Smooth muscle cell (in vitro differentiated cells): ENCODE measurements at regions not wholly inside any gene's neighbourhood (a gene's known extent, or its start where the extent isn't known, plus 50 kb on each side); places are given as distances from the start of the nearest gene placed in this dataset.

ENCODE experiments used
- DNase-seq: peaks from one replicate; lab custom pipeline; 2025; ENCODE audit not compliant: unreplicated experiment; lab: John Stamatoyannopoulos, UW
- H2AFZ ChIP-seq: fragments of 200-600 bp; sonication (generic); 2 replicates; pipeline ENCODE4 v1.6.0; 2016; ENCODE audit warnings: antibody characterized with exemption, low read depth, mild to moderate bottlenecking
- H3F3A ChIP-seq: fragments of 200-600 bp; sonication (generic); 2 replicates; pipeline ENCODE4 v1.6.0; 2017; ENCODE audit warnings: antibody characterized with exemption, low read depth
- H3K27ac ChIP-seq: fragments of 200-600 bp; sonication (generic); 2 replicates; pipeline ENCODE4 v1.5.1; 2016; ENCODE audit warnings: low read depth, mild to moderate bottlenecking
- H3K27me3 ChIP-seq: fragments of 200-600 bp; sonication (generic); 2 replicates; pipeline ENCODE4 v1.6.1; 2016; ENCODE audit warnings: low read depth, mild to moderate bottlenecking
- H3K36me3 ChIP-seq: fragments of 200-600 bp; sonication (generic); 2 replicates; pipeline ENCODE4 v1.5.1; 2016; ENCODE audit warnings: low read depth
- H3K4me1 ChIP-seq: fragments of 200-600 bp; sonication (generic); 2 replicates; pipeline ENCODE4 v1.5.1; 2016; ENCODE audit warnings: low read depth
- H3K4me2 ChIP-seq: fragments of 200-600 bp; sonication (generic); 2 replicates; pipeline ENCODE4 v1.6.0; 2016; ENCODE audit warnings: mild to moderate bottlenecking
- H3K4me3 ChIP-seq: fragments of 200-600 bp; sonication (generic); 2 replicates; pipeline ENCODE4 v1.5.1; 2016; ENCODE audit warnings: mild to moderate bottlenecking
- H3K79me2 ChIP-seq: fragments of 200-600 bp; sonication (generic); 2 replicates; pipeline ENCODE4 v1.6.0; 2016; ENCODE audit warnings: low read depth, mild to moderate bottlenecking
- H3K9ac ChIP-seq: fragments of 200-600 bp; sonication (generic); 2 replicates; pipeline ENCODE4 v1.6.0; 2016; ENCODE audit warnings: low read depth
- H3K9me3 ChIP-seq: fragments of 200-600 bp; sonication (generic); replicated peaks from 2 replicates; pipeline ENCODE4 v1.5.1; 2016; ENCODE audit warnings: low read depth
- H4K20me1 ChIP-seq: fragments of 200-600 bp; sonication (generic); 2 replicates; pipeline ENCODE4 v1.6.0; 2016; ENCODE audit warnings: low read depth
- CTCF ChIP-seq: fragments of 200-600 bp; sonication (generic); IDR thresholded peaks from 2 replicates; pipeline ENCODE4 v1.5.1; 2017; ENCODE audit warnings: borderline replicate concordance, mild to moderate bottlenecking, antibody characterized with exemption; ENCODE audit not compliant: insufficient read depth, poor library complexity, severe bottlenecking
- WGBS: methylation state at CpG from one replicate; pipeline ENCODE4 v1.1.7; 2016; ENCODE audit warnings: low lambda C conversion rate; 5-methylcytosine and 5-hydroxymethylcytosine counted together

- DNase-seq: no peak
- 97% methylated on average over 1 of the region's 1 CpG for WGBS
These were observed 70.7 kb upstream of the SSTR1 start for GRCh38 chr14:38137005-38137404.

GRCh38 chr14:38138473-38139138, 69.1 kb upstream of the SSTR1 start:
- no peak for TF ChIP-seq CTCF
- Histone ChIP-seq H3K27ac (peak overlapping the region; percentile 63), H3K9me3 (no peaks in the 10 kb centered on the region), H3F3A (no peaks in the 10 kb centered on the region), H2AFZ (peak overlapping the region; percentile 94), H3K79me2 (no peaks in the 10 kb centered on the region), H3K9ac (peak overlapping the region; percentile 40), H4K20me1 (no peaks in the 10 kb centered on the region), H3K4me1 (no peaks in the 10 kb centered on the region), H3K4me2 (peak overlapping the region; percentile 83), H3K36me3 (no peaks in the 10 kb centered on the region), H3K4me3 (peak overlapping the region; percentile 31), H3K27me3 (no peaks in the 10 kb centered on the region)
- 45% methylated on average over 7 of the region's 7 CpGs for WGBS
- no peak for DNase-seq

More at GRCh38 chr14:38137005-38137404, 70.7 kb upstream of the SSTR1 start:
- Histone ChIP-seq H3K27ac (no peak overlapping the region), H3K4me2 (no peak overlapping the region), H3K4me1 (no peaks in the 10 kb centered on the region), H3K36me3 (no peaks in the 10 kb centered on the region), H3K9ac (no peak overlapping the region), H2AFZ (no peak overlapping the region), H3K9me3 (no peaks in the 10 kb centered on the region), H4K20me1 (no peaks in the 10 kb centered on the region), H3F3A (no peaks in the 10 kb centered on the region), H3K4me3 (no peak overlapping the region), H3K79me2 (no peaks in the 10 kb centered on the region), H3K27me3 (no peaks in the 10 kb centered on the region)
- TF ChIP-seq CTCF: no peak

- 96% methylated on average over 2 of the region's 2 CpGs for WGBS
- Histone ChIP-seq H4K20me1 (no peaks in the 10 kb centered on the region), H3K9ac (no peak overlapping the region), H3K27ac (no peak overlapping the region), H2AFZ (no peak overlapping the region), H3K9me3 (no peaks in the 10 kb centered on the region), H3K27me3 (no peaks in the 10 kb centered on the region), H3K79me2 (no peaks in the 10 kb centered on the region), H3K4me2 (no peak overlapping the region), H3F3A (no peaks in the 10 kb centered on the region), H3K4me1 (no peaks in the 10 kb centered on the region), H3K4me3 (no peak overlapping the region), H3K36me3 (no peaks in the 10 kb centered on the region)
- TF ChIP-seq CTCF: no peak
- no peak for DNase-seq
These were observed 67.8 kb upstream of the SSTR1 start for GRCh38 chr14:38139926-38140325.

GRCh38 chr14:38143170-38143569, 64.5 kb upstream of the SSTR1 start:
- TF ChIP-seq CTCF: no peak
- Histone ChIP-seq H3K79me2 (no peaks in the 10 kb centered on the region), H3K36me3 (no peaks in the 10 kb centered on the region), H3K27me3 (no peaks in the 10 kb centered on the region), H3K4me2 (peak overlapping the region; percentile 39), H4K20me1 (no peaks in the 10 kb centered on the region), H3K27ac (no peak overlapping the region), H3K9ac (no peak overlapping the region), H3K4me3 (no peak overlapping the region), H3K9me3 (no peaks in the 10 kb centered on the region), H2AFZ (peak overlapping the region; percentile 56), H3K4me1 (no peaks in the 10 kb centered on the region), H3F3A (no peaks in the 10 kb centered on the region)
- no peak for DNase-seq
- 50% methylated on average over 4 of the region's 4 CpGs for WGBS
